ENCODE measurements at regions not wholly inside any gene's neighbourhood (a gene's known extent, or its start where the extent isn't known, plus 50 kb on each side); places are given as distances from the start of the nearest gene placed in this dataset.

- TF ChIP-seq GTF3C2 (IDR thresholded peaks at IDR 0.05; ENCODE audit: borderline replicate concordance, extremely low read depth, insufficient read length), result no peak
- TF ChIP-seq FOXA3 (CRISPR knock-in tag; conservative IDR thresholded peaks at IDR 0.05 in 1 of 2, IDR thresholded peaks at IDR 0.05 in 1 of 2), result 0 out of 4 replicates have a peak, but pooled peaks of 1 of the 2 experiments have one; percentile 33
- TF ChIP-seq EP300 (IDR thresholded peaks at IDR 0.05; ENCODE audit: low read length), result peak; percentile 50; the same call in 1 of the 2 replicates
- TF ChIP-seq MYBL2 (IDR thresholded peaks at IDR 0.05; ENCODE audit: low read depth), result no peak
- TF ChIP-seq MYBL2 (CRISPR knock-in tag; IDR thresholded peaks at IDR 0.05; ENCODE audit: borderline replicate concordance), result no peak
- no peak for TF ChIP-seq MCM5 (IDR thresholded peaks at IDR 0.05; ENCODE audit: low read depth)
- no peak for TF ChIP-seq POLR2H (tag; IDR thresholded peaks at IDR 0.05; ENCODE audit: low read depth)
- peak; percentile 32; the same call in 1 of the 2 replicates for TF ChIP-seq CBFA2T2 (conservative IDR thresholded peaks at IDR 0.05)
- TF ChIP-seq, protein P1, sequence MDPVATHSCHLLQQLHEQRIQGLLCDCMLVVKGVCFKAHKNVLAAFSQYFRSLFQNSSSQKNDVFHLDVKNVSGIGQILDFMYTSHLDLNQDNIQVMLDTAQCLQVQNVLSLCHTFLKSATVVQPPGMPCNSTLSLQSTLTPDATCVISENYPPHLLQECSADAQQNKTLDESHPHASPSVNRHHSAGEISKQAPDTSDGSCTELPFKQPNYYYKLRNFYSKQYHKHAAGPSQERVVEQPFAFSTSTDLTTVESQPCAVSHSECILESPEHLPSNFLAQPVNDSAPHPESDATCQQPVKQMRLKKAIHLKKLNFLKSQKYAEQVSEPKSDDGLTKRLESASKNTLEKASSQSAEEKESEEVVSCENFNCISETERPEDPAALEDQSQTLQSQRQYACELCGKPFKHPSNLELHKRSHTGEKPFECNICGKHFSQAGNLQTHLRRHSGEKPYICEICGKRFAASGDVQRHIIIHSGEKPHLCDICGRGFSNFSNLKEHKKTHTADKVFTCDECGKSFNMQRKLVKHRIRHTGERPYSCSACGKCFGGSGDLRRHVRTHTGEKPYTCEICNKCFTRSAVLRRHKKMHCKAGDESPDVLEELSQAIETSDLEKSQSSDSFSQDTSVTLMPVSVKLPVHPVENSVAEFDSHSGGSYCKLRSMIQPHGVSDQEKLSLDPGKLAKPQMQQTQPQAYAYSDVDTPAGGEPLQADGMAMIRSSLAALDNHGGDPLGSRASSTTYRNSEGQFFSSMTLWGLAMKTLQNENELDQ (CRISPR knock-in tag; IDR thresholded peaks at IDR 0.05; ENCODE audit: borderline replicate concordance), result no peak
- peak; percentile 53 for TF ChIP-seq EGR1 (conservative IDR thresholded peaks at IDR 0.05)
- TF ChIP-seq SIN3B (IDR thresholded peaks at IDR 0.05; ENCODE audit: low read depth), result no peak
These were observed 129.2 kb downstream of the TES start (continued) for GRCh38 chr7:116339564-116339963.

All from K562 (cell line).